ENCODE measurements at regions not wholly inside any gene's neighbourhood (a gene's known extent, or its start where the extent isn't known, plus 50 kb on each side); places are given as distances from the start of the nearest gene placed in this dataset.

DNA sequence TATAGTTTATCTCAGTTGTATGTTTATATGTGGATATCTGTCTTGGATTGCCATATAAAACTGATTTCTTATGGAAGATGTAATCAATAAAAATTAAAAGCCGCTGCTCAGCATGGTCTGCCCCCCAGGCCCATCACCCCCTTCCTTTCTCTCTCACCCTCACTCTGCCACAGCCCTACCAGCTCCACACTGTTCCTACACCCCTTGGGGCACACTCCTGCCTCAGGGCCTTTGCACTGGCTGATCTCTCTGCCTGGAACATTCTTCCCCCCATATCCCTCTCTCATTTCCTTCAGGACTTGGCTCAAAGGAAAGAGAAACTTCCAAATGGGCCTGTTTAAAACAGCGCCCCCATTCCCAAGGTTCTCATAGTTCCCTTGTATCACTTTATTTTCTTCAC lies 63.1 kb downstream of the LRRC32 start:
- TF ChIP-seq CTCF (IDR thresholded peaks at IDR 0.05; ENCODE audit: low read depth, low read length), result no peak
- DNase-seq (ENCODE audit: low read depth in 2 of 2), result no peak
- H3K4me3 ChIP-seq (replicated peaks in 1 of 2; ENCODE audit: low read depth in 2 of 2, low read length in 2 of 2), result no peak overlapping the region

DNA sequence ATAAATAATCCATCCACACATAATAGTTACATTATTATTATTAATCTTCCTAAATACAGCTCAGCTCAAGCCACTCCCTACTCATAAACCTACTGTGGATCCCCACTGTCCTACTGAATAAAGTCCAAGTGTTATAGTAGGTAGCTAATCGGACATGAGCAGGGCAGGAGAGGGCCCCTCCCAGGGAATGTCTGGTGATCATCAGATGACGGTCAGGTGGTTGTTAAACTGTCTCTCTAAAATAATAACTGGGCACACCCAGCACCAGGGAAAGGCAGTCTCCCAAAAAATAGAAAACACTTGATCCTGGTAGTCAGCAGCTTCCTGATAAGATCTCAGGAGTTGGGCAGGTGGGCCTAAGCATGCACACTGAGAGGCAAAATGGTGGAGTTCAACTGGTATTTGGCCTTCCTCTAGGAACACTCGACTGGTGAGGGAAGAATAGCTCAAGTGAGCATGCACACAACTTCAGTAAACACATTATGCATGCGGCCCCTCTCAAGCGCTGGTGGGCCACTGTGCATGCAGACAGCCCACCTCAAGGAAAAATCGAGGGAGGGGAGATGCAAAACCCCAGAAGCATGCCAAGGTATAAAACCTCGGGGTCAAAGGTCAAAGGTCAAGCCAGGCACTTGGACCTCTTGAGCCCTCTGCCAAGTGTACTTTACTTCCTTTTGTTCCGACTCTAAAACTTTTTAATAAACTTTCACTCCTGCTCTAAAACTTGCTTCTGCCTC lies 65.0 kb downstream of the LRRC32 start:
- H3K4me3 ChIP-seq (replicated peaks in 1 of 2; ENCODE audit: low read depth in 2 of 2, low read length in 2 of 2), result no peak overlapping the region
- TF ChIP-seq CTCF (IDR thresholded peaks at IDR 0.05; ENCODE audit: low read depth, low read length), result no peak
- no peak for DNase-seq (ENCODE audit: low read depth in 2 of 2)

DNA sequence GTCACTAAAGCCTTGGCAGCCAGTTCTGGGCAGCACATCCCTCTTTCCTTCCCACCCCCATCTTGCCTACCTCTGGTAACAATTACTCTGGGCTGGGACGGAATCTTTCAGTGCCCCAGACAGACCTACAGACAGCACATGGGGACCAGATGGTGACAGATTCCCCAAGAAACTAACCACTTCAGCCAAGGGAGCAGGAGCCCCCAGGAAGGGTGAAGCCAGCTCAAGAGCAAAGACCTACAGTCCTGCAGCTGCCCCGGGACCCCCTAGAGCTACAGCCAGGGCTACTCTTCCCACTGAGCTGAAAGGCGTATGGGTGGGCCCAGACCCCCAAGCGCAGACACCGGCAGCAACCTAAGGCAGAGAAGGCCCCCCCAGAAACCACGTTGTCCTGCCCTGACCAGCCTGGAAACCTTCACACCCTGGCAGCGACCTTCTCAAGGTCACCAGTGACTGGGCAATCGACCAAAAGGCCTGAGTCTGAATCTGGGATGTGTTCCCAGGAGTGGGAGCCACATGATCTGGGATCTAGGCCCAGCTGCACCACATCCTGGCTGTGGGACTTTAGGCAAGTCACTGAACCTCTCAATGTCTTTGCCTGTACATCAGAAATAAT lies 65.8 kb downstream of the LRRC32 start:
- DNase-seq (ENCODE audit: low read depth in 2 of 2), result peak; percentile 67 to 90
- no peak for TF ChIP-seq CTCF (IDR thresholded peaks at IDR 0.05; ENCODE audit: low read depth, low read length)
- H3K4me3 ChIP-seq (replicated peaks in 1 of 2; ENCODE audit: low read depth in 2 of 2, low read length in 2 of 2), result no peak overlapping the region

- TF ChIP-seq CTCF (IDR thresholded peaks at IDR 0.05; ENCODE audit: low read depth, low read length), result no peak
- DNase-seq (ENCODE audit: low read depth in 2 of 2), result no peak
- H3K4me3 ChIP-seq (replicated peaks in 1 of 2; ENCODE audit: low read depth in 2 of 2, low read length in 2 of 2), result no peak overlapping the region
These were observed 66.4 kb downstream of the LRRC32 start for GRCh38 chr11:76604081-76604625.

GRCh38 chr11:76603202-76603601 lies 67.3 kb downstream of the LRRC32 start:
- DNase-seq (ENCODE audit: low read depth in 2 of 2), result no peak
- TF ChIP-seq CTCF (IDR thresholded peaks at IDR 0.05; ENCODE audit: low read depth, low read length), result no peak

More at GRCh38 chr11:76603202-76603601, 67.3 kb downstream of the LRRC32 start:
- H3K4me3 ChIP-seq (replicated peaks in 1 of 2; ENCODE audit: low read depth in 2 of 2, low read length in 2 of 2), result no peak overlapping the region

Measured in cardiac fibroblast (primary cell).